ENCODE measurements at regions not wholly inside any gene's neighbourhood (a gene's known extent, or its start where the extent isn't known, plus 50 kb on each side); places are given as distances from the start of the nearest gene placed in this dataset.

DNA sequence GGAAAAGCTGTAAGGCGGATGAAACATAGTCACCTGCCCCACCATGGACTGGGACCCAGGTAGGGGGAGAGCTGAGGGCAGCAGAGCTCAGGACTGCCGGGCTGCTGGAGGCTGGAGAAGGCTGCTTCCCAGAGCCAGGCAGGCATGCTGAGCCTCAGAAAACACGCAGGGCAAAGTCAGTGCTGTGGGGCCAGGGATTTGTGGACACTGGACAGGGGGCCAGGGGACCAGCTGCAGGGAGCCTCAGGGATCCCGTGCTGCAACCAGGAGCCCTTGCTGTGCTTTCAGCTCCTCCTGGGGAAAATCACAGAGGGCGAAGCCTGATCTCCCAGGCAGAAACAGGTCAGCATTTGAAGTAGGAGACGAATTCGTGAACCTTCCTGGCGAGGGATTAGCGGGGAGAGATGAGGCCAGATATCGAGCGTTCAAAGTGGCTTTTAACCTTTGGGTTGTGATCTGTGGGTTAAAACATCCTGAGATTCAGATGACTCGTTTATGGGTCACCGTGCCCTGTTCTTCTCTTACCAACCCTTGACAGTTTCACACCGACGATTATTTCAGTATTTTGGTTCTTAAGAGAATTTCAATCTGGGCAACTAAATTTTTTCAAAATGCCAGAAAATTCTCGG, 85.6 kb upstream of the SHH start:
- no peaks in the 10 kb centered on the region for H3K36me3 Mint-ChIP-seq (ENCODE audit: low read depth)
- H3K4me1 Mint-ChIP-seq (ENCODE audit: low read depth), result no peaks in the 10 kb centered on the region
- H3K27me3 Mint-ChIP-seq (ENCODE audit: insufficient read depth), result no peaks in the 10 kb centered on the region
- H3K9me3 Mint-ChIP-seq, result no peaks in the 10 kb centered on the region
- no peak overlapping the region for H3K27ac Mint-ChIP-seq
- no peak overlapping the region for H3K4me3 Mint-ChIP-seq
- intact Hi-C loops (cut with micrococcal nuclease), result no loop called here
- DNase-seq (ENCODE audit: low spot score), result no peak

DNA sequence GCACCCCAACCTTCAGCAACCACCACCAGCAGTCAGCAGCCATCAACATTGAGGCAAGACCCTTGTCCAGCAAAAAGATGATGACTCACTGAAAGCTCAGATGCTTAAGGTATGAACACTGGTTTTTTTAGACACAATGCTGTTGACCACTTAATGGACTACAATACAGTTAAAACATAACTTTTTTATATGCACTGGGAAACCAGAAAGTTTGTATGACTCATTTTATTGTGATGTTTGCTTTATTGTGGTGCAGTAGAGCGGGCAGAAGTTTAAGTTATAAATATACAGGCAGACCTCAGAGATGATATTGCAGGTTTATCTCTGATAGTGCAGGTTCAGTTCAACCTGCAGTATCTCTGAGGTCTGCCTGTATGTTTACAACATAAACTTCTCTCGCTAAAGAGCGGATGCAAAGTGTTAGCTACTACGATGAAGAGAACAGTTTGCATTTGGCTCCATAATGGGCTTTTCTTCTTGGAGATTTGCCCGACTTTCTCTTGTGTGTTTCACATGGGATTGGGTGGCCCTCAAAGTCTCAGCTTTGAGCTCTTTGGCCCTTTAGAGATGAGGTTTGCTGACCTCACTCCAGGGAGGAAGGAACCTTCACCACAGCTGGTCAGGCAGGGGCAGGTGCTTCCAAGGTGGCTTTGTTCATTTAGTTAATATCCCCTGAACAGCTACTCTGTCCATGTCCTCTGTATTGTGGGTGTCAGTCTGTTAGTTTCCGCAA, 84.4 kb upstream of the SHH start:
- H3K27me3 Mint-ChIP-seq (ENCODE audit: insufficient read depth), result no peaks in the 10 kb centered on the region
- DNase-seq (ENCODE audit: low spot score), result no peak
- no peak overlapping the region for H3K27ac Mint-ChIP-seq
- H3K4me3 Mint-ChIP-seq, result no peak overlapping the region
- intact Hi-C loops (cut with micrococcal nuclease), result no loop called here
- H3K4me1 Mint-ChIP-seq (ENCODE audit: low read depth), result no peaks in the 10 kb centered on the region
- no peaks in the 10 kb centered on the region for H3K36me3 Mint-ChIP-seq (ENCODE audit: low read depth)
- H3K9me3 Mint-ChIP-seq, result peaks cover under 1% of the 10 kb centered on the region

DNA sequence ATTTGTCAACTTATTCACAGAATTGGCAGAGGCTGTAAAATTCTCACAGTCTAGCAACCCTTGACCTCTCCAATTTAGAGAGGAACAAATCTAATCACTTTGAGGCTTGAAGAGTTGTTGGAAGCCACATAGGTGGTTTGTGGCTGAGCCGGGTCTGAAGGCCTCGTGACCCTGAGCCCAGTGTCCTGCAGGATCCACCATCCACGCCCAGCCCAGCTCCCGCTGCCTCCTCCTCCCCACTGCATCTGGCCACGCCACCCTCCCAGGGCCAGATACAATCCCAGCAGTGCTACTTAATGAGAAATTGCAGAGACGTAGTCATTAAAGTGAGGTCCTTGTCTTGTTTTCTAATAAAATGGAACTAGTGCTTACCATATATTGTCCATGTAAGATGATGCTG, 81.4 kb upstream of the SHH start:
- Mint-ChIP-seq H3K36me3 (ENCODE audit: low read depth) (no peaks in the 10 kb centered on the region), H3K4me3 (no peak overlapping the region), H3K27me3 (ENCODE audit: insufficient read depth) (peaks cover 2% of the 10 kb centered on the region), H3K9me3 (peaks cover 10% of the 10 kb centered on the region), H3K27ac (no peak overlapping the region), H3K4me1 (ENCODE audit: low read depth) (no peaks in the 10 kb centered on the region)
- intact Hi-C loops (cut with micrococcal nuclease), result no loop called here
- no peak for DNase-seq (ENCODE audit: low spot score)

DNA sequence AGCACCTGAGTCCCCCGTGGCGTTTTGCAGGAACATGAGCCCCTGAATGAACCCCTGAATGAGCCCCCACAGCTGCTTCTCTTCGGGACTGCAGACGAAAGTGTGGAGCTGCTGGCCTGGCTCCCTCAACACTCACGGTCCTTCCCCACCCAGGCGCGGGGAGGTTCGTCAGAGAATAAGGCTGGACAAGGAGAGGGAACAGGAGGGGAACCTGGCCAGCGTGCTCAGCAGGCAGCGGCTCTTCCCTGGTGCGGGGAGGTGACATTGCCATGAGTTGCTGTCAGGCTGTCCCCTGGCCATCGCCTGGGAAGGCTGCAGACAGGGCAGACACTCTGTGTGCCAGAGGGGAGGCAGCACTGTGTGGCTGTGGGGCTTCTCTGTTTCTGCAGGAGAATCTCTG, 80.9 kb upstream of the SHH start:
- Mint-ChIP-seq H3K27me3 (ENCODE audit: insufficient read depth) (peaks cover 2% of the 10 kb centered on the region), H3K9me3 (peaks cover 10% of the 10 kb centered on the region), H3K36me3 (ENCODE audit: low read depth) (no peaks in the 10 kb centered on the region), H3K27ac (no peak overlapping the region), H3K4me3 (no peak overlapping the region), H3K4me1 (ENCODE audit: low read depth) (no peaks in the 10 kb centered on the region)
- DNase-seq (ENCODE audit: low spot score), result no peak
- intact Hi-C loops (cut with micrococcal nuclease), result no loop called here

DNA sequence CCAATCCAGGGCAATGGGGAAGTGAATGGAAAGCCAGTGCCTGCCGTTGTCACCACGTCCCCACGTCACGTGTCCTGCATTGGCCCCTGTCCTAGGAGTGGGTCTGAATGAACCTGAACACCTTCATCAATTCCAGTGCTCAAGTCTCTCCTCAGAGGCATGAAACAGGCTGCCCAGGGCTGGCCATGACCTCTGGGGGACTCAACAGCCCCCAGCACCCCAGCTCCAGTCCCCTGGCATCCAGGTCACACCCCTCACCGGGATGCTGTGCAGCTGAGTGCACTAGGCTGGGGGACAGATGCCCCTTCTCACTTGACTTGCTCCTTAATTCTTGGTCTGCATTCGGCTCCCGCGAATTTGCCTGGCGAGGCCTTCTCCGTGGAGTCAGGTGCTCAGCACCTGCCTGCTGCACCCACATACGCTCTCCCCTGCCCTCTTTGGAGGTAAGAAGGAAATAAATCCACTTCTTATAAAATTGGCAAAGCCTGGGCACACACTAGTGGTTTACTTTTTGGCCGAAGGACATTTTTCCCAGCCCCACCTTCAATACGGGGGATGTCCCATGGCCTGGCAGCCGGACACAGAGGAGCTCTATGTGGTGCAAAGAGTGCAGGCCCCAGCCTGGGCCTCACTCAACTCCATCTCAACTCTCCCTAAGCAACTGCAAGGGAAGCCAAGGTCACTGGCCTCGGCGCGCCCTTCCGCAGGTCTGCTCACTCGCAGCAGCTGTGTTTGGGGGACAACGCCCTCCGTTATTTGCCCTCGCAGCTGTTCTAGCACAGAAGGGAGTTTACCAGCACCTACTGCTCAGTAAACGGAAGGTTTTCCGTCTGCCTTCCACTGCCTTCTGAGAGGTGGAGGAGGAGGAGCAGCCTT, 77.6 kb upstream of the SHH start:
- Mint-ChIP-seq H3K27ac (no peak overlapping the region), H3K36me3 (ENCODE audit: low read depth) (no peaks in the 10 kb centered on the region), H3K4me1 (ENCODE audit: low read depth) (no peaks in the 10 kb centered on the region), H3K4me3 (no peak overlapping the region), H3K27me3 (ENCODE audit: insufficient read depth) (peaks cover 2% of the 10 kb centered on the region), H3K9me3 (peaks cover 10% of the 10 kb centered on the region)
- DNase-seq (ENCODE audit: low spot score), result no peak
- intact Hi-C loops (cut with micrococcal nuclease), result no loop called here

DNA sequence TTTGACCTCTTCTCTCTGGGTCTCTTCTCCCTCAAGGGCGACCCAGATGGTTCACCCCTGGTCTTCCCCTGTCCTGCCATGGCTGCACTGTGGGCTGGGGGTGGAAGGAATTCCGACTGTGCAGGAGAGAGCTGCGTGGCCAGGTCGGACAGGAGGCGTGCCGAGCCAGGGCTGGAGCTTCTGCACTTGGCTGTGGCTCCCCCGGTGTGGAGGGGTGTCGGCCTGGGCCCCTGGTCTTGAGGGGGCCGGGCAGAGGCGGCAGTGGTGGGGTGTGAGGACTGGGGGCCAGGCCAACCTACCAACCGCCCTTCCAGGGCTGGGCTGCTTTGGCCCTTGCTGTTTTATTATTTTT, 74.9 kb upstream of the SHH start:
- Mint-ChIP-seq H3K36me3 (ENCODE audit: low read depth) (no peaks in the 10 kb centered on the region), H3K27ac (no peak overlapping the region), H3K27me3 (ENCODE audit: insufficient read depth) (peaks cover 2% of the 10 kb centered on the region), H3K4me3 (no peak overlapping the region), H3K4me1 (ENCODE audit: low read depth) (no peaks in the 10 kb centered on the region), H3K9me3 (peaks cover 10% of the 10 kb centered on the region)
- intact Hi-C loops (cut with micrococcal nuclease), result no loop called here
- DNase-seq (ENCODE audit: low spot score), result no peak

DNA sequence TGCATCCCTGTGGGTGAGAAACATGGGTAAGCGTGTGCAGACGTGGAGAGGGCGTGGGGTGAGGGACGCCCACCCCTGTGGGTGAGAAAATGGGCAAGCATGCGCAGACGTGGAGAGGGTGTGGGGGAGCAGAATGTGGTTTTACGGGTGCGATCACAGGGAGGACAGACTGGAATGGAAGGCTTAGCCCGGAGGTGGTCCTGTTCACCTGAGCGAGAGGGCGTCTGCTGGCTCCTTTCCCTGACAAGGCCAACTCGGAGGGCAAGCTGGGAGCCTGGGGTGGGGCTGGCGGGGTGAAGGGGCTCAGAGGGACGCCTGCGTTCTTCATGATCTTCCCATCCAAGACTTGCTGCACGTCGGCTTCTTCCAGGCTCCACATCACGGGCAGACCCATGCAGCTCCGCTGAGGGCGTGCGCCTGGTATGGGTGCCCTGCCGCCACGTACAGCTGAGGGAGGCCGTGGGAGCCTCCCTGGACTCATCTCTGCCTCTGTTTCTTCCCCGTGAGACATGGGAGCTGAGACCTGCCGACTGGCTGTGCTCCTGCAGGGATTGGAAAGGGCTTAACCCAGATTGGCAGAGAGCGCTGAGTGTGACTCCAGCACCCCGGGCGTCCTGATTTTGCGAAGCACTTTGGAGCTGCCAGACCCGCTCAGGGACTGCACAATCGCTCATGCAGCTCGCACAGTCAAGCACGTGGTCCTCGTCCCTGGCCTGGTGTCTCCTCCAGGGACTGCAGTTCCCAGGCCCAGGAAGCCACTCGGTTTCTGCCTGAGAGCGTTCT, 74.3 kb upstream of the SHH start:
- Mint-ChIP-seq H3K4me3 (no peak overlapping the region), H3K27ac (no peak overlapping the region), H3K4me1 (ENCODE audit: low read depth) (no peaks in the 10 kb centered on the region), H3K27me3 (ENCODE audit: insufficient read depth) (peaks cover 2% of the 10 kb centered on the region), H3K36me3 (ENCODE audit: low read depth) (no peaks in the 10 kb centered on the region), H3K9me3 (peaks cover 9% of the 10 kb centered on the region)
- intact Hi-C loops (cut with micrococcal nuclease), result no loop called here
- no peak for DNase-seq (ENCODE audit: low spot score)

DNA sequence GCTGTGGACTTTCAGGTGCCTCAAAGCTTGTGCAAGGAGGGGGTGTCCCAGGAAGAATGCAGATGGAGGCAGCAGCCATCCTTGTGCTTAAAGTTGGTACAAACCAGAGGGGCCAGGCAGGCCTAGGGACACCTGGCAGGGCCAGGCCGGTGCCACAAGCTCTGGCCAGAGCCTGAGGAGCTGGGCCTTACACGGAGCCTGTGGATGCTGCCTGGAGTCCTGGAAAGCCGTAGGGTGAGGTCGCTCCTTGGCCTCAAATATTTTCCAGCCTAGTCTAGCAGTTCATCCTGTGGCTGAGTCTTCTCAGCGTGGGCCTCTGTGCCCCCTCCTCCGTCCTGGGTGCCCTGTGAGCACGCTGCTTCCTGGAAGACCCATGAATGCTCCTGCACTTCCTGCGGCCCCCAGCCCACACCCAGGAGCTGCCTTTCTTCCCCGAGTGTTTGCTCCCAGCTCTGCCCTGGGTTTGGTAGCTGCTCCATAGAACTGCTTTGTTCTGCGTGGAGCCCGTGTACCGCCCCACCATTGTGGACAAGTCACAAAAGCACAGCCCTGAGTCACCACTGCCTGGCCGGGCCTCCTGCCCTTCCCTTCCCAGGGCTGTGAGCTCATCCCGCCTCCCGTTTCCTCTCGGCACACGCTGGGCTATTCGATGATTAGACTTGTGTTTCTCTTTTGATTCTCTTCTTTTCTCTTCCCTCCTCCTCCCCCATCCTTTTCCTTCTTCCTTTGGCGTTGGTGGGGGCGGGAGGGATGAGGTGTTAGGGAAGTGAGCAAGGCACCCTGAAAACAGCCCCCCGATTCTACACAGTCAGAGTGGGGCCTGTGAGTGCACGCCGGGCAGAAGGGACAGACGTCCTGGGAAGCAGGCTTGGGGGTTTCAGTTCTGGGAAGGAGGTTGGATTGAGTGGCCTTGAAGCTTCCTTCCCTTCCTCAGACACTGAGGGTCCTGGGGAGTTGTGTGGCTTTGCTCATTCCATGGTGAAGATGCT, 73.2 kb upstream of the SHH start:
- Mint-ChIP-seq H3K27me3 (ENCODE audit: insufficient read depth) (peaks cover 2% of the 10 kb centered on the region), H3K4me1 (ENCODE audit: low read depth) (no peaks in the 10 kb centered on the region), H3K27ac (no peak overlapping the region), H3K9me3 (no peaks in the 10 kb centered on the region), H3K4me3 (no peak overlapping the region), H3K36me3 (ENCODE audit: low read depth) (no peaks in the 10 kb centered on the region)
- no peak for DNase-seq (ENCODE audit: low spot score)
- intact Hi-C loops (cut with micrococcal nuclease), result no loop called here

DNA sequence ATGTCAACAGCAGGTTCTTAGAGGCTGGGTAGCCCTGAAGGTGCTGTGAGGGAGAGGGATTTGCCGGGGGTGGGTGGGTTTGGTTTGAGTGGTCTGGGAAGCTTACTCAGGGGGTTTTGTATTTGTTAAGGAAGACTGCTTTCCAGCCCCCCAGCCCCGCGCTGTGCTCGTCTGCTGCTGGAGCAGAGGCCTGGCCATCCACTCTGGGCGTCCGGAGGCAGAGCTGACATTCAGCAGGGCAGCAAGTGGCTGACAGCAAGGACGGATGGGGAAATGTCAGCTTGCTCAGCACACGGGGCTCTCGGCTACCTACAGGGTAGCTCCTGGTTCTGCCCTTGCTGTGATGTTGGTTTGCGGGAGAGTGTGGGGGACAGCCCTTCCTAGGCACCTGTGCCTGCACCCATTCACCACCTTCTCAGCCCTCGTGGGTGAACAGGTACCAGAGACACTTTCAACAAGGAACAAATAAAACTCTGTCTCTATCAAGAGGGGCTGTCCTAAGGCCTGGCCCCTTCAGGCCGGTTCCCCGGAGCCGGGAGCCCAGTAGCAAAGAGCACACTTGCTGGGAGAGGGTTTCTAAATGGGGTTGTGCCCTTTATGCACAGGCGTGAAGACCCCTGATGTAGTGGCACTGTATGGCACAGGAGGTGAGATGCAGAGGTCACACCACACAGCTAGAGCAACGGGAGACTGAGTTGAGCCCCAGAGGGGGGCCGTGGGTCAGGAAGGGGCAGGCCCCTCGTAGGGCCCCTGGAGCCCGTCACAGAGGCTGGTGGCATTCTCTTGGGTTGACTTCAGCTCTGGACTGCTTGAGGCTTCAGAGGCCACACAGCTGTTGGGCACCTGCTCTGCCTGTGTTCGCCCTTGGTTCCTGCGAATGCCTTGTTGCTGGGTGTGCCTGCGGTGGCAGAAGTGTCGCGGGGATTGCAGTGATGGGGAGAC, 72.2 kb upstream of the SHH start:
- Mint-ChIP-seq H3K4me3 (no peak overlapping the region), H3K27ac (no peak overlapping the region), H3K4me1 (ENCODE audit: low read depth) (no peaks in the 10 kb centered on the region), H3K9me3 (no peaks in the 10 kb centered on the region), H3K27me3 (ENCODE audit: insufficient read depth) (peaks cover 3% of the 10 kb centered on the region), H3K36me3 (ENCODE audit: low read depth) (no peaks in the 10 kb centered on the region)
- intact Hi-C loops (cut with micrococcal nuclease), result no loop called here
- DNase-seq (ENCODE audit: low spot score), result no peak

DNA sequence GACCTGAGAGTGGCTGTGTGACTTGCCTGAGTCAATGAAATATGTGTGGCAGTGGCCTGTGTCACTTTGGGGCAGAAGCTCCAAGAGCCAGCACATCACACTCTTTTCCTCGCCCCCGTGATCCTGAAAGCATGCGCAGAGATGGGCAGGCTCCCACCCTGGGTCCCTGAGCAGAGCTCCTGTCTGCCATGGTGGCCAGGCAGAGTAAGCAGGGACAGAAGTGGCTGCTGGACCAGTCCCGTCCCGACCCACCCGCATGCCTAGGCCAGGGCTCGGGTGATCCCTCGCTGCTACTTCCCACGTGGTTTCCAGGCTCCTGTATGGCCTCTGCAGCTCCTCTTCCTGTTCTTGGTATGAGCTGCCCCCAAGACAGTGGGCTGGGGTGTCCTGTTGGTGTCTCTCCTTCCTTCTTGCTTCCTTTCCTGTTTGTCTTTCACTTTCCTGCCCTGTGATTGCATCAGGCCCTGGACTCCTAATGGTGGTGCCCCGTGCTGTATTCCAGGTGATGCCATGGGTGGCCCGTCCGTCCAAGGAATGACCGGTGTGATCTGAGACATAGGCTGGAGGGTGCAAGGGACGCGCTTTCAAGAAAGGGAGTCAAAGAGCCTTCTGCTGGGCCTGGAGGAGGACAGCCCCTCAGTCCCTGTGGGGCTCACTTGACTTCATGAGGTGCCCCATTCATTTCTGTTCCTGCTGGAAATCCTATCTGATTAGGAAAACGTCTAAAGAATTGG, 71.4 kb upstream of the SHH start:
- H3K4me3 Mint-ChIP-seq, result no peak overlapping the region
- H3K27ac Mint-ChIP-seq, result no peak overlapping the region
- intact Hi-C loops (cut with micrococcal nuclease), result no loop called here
- DNase-seq (ENCODE audit: low spot score), result no peak
- H3K27me3 Mint-ChIP-seq (ENCODE audit: insufficient read depth), result peaks cover 4% of the 10 kb centered on the region
- H3K36me3 Mint-ChIP-seq (ENCODE audit: low read depth), result no peaks in the 10 kb centered on the region
- H3K9me3 Mint-ChIP-seq, result no peaks in the 10 kb centered on the region
- H3K4me1 Mint-ChIP-seq (ENCODE audit: low read depth), result no peaks in the 10 kb centered on the region

DNA sequence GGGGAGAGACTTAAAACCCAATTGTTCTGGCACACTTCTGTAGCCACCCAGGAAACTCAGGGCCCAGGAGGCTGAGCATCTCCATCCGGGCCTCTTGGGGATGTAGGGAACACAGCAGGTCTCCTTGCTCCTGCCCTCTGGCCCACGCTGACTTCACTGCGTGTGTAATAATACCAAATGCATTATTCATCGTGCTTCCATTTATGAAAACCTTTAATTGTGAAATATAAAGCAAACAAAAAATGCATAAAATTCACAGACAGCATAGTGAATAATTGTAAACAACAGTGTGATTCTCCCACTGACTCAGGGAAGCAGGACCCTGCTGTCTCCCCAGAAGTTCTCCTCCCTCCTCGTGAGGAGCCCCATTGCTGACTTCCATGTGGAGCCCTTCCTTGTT, 70.3 kb upstream of the SHH start:
- DNase-seq (ENCODE audit: low spot score), result no peak
- Mint-ChIP-seq H3K9me3 (no peaks in the 10 kb centered on the region), H3K27ac (no peak overlapping the region), H3K27me3 (ENCODE audit: insufficient read depth) (peaks cover 4% of the 10 kb centered on the region), H3K4me3 (no peak overlapping the region), H3K4me1 (ENCODE audit: low read depth) (no peaks in the 10 kb centered on the region), H3K36me3 (ENCODE audit: low read depth) (no peaks in the 10 kb centered on the region)
- intact Hi-C loops (cut with micrococcal nuclease), result no loop called here

All from activated T-helper 1 cell treated with anti-CD3 and anti-CD28 coated beads, Interleukin-12 subunit alpha, Interleukin-12 subunit beta, Interleukin-2, Interleukin-4 antibody, amounts not matched to agents 30 ng/mL and 10 ng/mL and 1 ng/mL, durations not matched to agents 14 hours and 24 hours and 36 hours (primary cell).